Ishikawa (cell line): ENCODE measurements at regions not wholly inside any gene's neighbourhood (a gene's known extent, or its start where the extent isn't known, plus 50 kb on each side); places are given as distances from the start of the nearest gene placed in this dataset.

Source experiments
- CEBPB ChIP-seq: IDR thresholded peaks from 2 replicates; pipeline ENCODE4 v1.6.1; 2012
- CREB1 ChIP-seq: IDR thresholded peaks from 2 replicates; pipeline ENCODE4 v1.6.1; 2012; ENCODE audit warnings: low read depth
- EGR1 ChIP-seq: IDR thresholded peaks from 2 replicates; pipeline ENCODE4 v1.6.1; 2012
- EP300 ChIP-seq: IDR thresholded peaks from 2 replicates; pipeline ENCODE4 v1.6.1; 2012; ENCODE audit warnings: borderline replicate concordance
- FOXM1 ChIP-seq: IDR thresholded peaks from 2 replicates; pipeline ENCODE4 v1.6.1; 2012; ENCODE audit warnings: low read depth, borderline replicate concordance
- MAX ChIP-seq: IDR thresholded peaks from 2 replicates; pipeline ENCODE4 v1.6.1; 2012
- NFIC ChIP-seq: IDR thresholded peaks from 2 replicates; pipeline ENCODE4 v1.6.1; 2012
- RAD21 ChIP-seq: IDR thresholded peaks from 2 replicates; pipeline ENCODE4 v1.6.1; 2012; ENCODE audit warnings: low read depth
- REST ChIP-seq: IDR thresholded peaks from 2 replicates; pipeline ENCODE4 v1.6.1; 2012; ENCODE audit warnings: low read depth, mild to moderate bottlenecking
- TAF1 ChIP-seq: IDR thresholded peaks from 2 replicates; pipeline ENCODE4 v1.6.1; 2012; ENCODE audit warnings: low read depth, mild to moderate bottlenecking
- TCF12 ChIP-seq: IDR thresholded peaks from 2 replicates; pipeline ENCODE4 v1.6.1; 2012; ENCODE audit warnings: low read depth
- TEAD4 ChIP-seq: IDR thresholded peaks from 2 replicates; pipeline ENCODE4 v1.6.1; 2012
- USF1 ChIP-seq: IDR thresholded peaks from 2 replicates; pipeline ENCODE4 v1.6.1; 2012
- YY1 ChIP-seq: IDR thresholded peaks from 2 replicates; pipeline ENCODE4 v1.6.1; 2012; ENCODE audit warnings: low read depth
- ZBTB7A ChIP-seq: IDR thresholded peaks from 2 replicates; pipeline ENCODE4 v1.6.1; 2012; ENCODE audit warnings: low read depth

- TF ChIP-seq EGR1 (no peak), USF1 (no peak), TCF12 (0 out of 2 replicates have a peak, but pooled peaks have one; percentile 28), TEAD4 (peak; percentile 17; the same call in 1 of the 2 replicates), FOXM1 (no peak), NFIC (no peak)
Measured at GRCh38 chr10:31584876-31585275, 265.9 kb downstream of the ZEB1 start.

GRCh38 chr10:31584098-31584631, 265.1 kb downstream of the ZEB1 start:
- TF ChIP-seq TCF12 (no peak), RAD21 (no peak), TAF1 (no peak), EGR1 (no peak), MAX (no peak), CEBPB (no peak), EP300 (no peak), USF1 (no peak), TEAD4 (no peak)

- no peak for TF ChIP-seq EP300
- TF ChIP-seq TCF12, result no peak
- no peak for TF ChIP-seq CREB1
- TF ChIP-seq TAF1, result no peak
- TF ChIP-seq EGR1, result no peak
- TF ChIP-seq NFIC, result no peak
- no peak for TF ChIP-seq TEAD4
- TF ChIP-seq FOXM1, result no peak
Measured at GRCh38 chr10:31583293-31583692, 264.3 kb downstream of the ZEB1 start.

- no peak for TF ChIP-seq EGR1
- TF ChIP-seq MAX, result no peak
- no peak for TF ChIP-seq CREB1
- TF ChIP-seq TCF12, result no peak
- TF ChIP-seq TAF1, result no peak
- no peak for TF ChIP-seq REST
- TF ChIP-seq NFIC, result no peak
- no peak for TF ChIP-seq YY1
- no peak for TF ChIP-seq EP300
- no peak for TF ChIP-seq FOXM1
- no peak for TF ChIP-seq RAD21
- TF ChIP-seq USF1, result no peak
- TF ChIP-seq ZBTB7A, result no peak
Measured at GRCh38 chr10:31582365-31583052, 263.5 kb downstream of the ZEB1 start.

- TF ChIP-seq EGR1 (no peak), EP300 (no peak), MAX (no peak), YY1 (no peak), USF1 (no peak), CEBPB (no peak), TEAD4 (no peak), RAD21 (no peak), NFIC (no peak), ZBTB7A (no peak), FOXM1 (no peak), TAF1 (no peak), TCF12 (no peak), REST (no peak), CREB1 (no peak)
Measured at GRCh38 chr10:31581741-31582323, 262.8 kb downstream of the ZEB1 start.
